ENCODE measurements at regions not wholly inside any gene's neighbourhood (a gene's known extent, or its start where the extent isn't known, plus 50 kb on each side); places are given as distances from the start of the nearest gene placed in this dataset.

GRCh38 chr21:27213303-27213702 is 246.4 kb upstream of the ADAMTS5 start:
- TF ChIP-seq, protein P1, sequence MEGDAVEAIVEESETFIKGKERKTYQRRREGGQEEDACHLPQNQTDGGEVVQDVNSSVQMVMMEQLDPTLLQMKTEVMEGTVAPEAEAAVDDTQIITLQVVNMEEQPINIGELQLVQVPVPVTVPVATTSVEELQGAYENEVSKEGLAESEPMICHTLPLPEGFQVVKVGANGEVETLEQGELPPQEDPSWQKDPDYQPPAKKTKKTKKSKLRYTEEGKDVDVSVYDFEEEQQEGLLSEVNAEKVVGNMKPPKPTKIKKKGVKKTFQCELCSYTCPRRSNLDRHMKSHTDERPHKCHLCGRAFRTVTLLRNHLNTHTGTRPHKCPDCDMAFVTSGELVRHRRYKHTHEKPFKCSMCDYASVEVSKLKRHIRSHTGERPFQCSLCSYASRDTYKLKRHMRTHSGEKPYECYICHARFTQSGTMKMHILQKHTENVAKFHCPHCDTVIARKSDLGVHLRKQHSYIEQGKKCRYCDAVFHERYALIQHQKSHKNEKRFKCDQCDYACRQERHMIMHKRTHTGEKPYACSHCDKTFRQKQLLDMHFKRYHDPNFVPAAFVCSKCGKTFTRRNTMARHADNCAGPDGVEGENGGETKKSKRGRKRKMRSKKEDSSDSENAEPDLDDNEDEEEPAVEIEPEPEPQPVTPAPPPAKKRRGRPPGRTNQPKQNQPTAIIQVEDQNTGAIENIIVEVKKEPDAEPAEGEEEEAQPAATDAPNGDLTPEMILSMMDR (IDR thresholded peaks at IDR 0.05): no peak
- Histone ChIP-seq H3K4me3 (no peak overlapping the region), H3K36me3 (no peaks in the 10 kb centered on the region), H3K27me3 (replicated peaks; ENCODE audit: insufficient read depth) (no peaks in the 10 kb centered on the region), H3K27ac (no peak overlapping the region), H3K9me3 (no peaks in the 10 kb centered on the region), H3K4me1 (ENCODE audit: control insufficient read depth in 1 of 2, low read depth in 2 of 2) (no peaks in the 10 kb centered on the region)
- ATAC-seq (ENCODE audit: insufficient number of reproducible peaks, low FRiP score, low read depth) (no peak), DNase-seq (ENCODE audit: low spot score) (no peak)

DNA sequence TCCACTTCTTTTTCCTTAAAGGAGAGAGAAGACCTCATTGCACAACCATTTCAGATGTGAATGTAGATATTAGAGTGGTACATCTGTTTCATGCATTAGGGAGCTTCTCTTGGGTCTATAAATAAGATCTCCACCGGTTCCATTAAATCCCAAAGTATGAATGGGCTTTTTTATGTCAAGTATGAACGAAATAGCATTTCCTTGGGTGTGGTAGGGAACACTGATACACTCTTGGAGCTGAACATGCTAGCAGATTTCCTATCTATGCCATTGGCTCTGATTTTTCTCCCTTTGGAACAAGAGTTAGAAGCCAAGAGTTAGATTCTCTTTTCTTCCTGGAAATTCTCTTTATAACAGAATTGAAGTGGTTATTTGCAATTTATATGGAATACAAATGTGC is 245.6 kb upstream of the ADAMTS5 start:
- no peak overlapping the region for H3K27ac ChIP-seq
- H3K27me3 ChIP-seq (replicated peaks; ENCODE audit: insufficient read depth): no peaks in the 10 kb centered on the region
- no peaks in the 10 kb centered on the region for H3K36me3 ChIP-seq
- no peaks in the 10 kb centered on the region for H3K9me3 ChIP-seq
- H3K4me1 ChIP-seq (ENCODE audit: control insufficient read depth in 1 of 2, low read depth in 2 of 2): no peaks in the 10 kb centered on the region
- DNase-seq (ENCODE audit: low spot score): no peak
- TF ChIP-seq, protein P1 (IDR thresholded peaks at IDR 0.05): no peak
- no peak for ATAC-seq (ENCODE audit: insufficient number of reproducible peaks, low FRiP score, low read depth)
- no peak overlapping the region for H3K4me3 ChIP-seq

- Histone ChIP-seq H3K4me3 (no peak overlapping the region), H3K9me3 (no peaks in the 10 kb centered on the region), H3K4me1 (ENCODE audit: control insufficient read depth in 1 of 2, low read depth in 2 of 2) (no peaks in the 10 kb centered on the region), H3K36me3 (no peaks in the 10 kb centered on the region), H3K27me3 (replicated peaks; ENCODE audit: insufficient read depth) (no peaks in the 10 kb centered on the region), H3K27ac (no peak overlapping the region)
- DNase-seq (ENCODE audit: low spot score) (no peak), ATAC-seq (ENCODE audit: insufficient number of reproducible peaks, low FRiP score, low read depth) (no peak)
- TF ChIP-seq, protein P1 (IDR thresholded peaks at IDR 0.05): no peak
Observed at GRCh38 chr21:27209546-27209945, 242.7 kb upstream of the ADAMTS5 start.

GRCh38 chr21:27206368-27206982 is 239.6 kb upstream of the ADAMTS5 start:
- Histone ChIP-seq H3K27ac (no peak overlapping the region), H3K27me3 (replicated peaks; ENCODE audit: insufficient read depth) (no peaks in the 10 kb centered on the region), H3K36me3 (no peaks in the 10 kb centered on the region), H3K4me3 (no peak overlapping the region), H3K4me1 (ENCODE audit: control insufficient read depth in 1 of 2, low read depth in 2 of 2) (no peaks in the 10 kb centered on the region), H3K9me3 (no peaks in the 10 kb centered on the region)
- TF ChIP-seq, protein P1 (IDR thresholded peaks at IDR 0.05): no peak
- ATAC-seq (ENCODE audit: insufficient number of reproducible peaks, low FRiP score, low read depth) (no peak), DNase-seq (ENCODE audit: low spot score) (no peak)

GRCh38 chr21:27202301-27202700 is 235.4 kb upstream of the ADAMTS5 start:
- no peaks in the 10 kb centered on the region for H3K36me3 ChIP-seq
- H3K27ac ChIP-seq: no peak overlapping the region
- TF ChIP-seq, protein P1 (IDR thresholded peaks at IDR 0.05): no peak
- no peaks in the 10 kb centered on the region for H3K27me3 ChIP-seq (replicated peaks; ENCODE audit: insufficient read depth)
- H3K9me3 ChIP-seq: no peaks in the 10 kb centered on the region
- ATAC-seq (ENCODE audit: insufficient number of reproducible peaks, low FRiP score, low read depth) (no peak), DNase-seq (ENCODE audit: low spot score) (no peak)
- no peak overlapping the region for H3K4me3 ChIP-seq
- no peaks in the 10 kb centered on the region for H3K4me1 ChIP-seq (ENCODE audit: control insufficient read depth in 1 of 2, low read depth in 2 of 2)

Measured in thoracic aorta (tissue), 2 donors.